CD4-positive, alpha-beta T cell treated with Interleukin-12 subunit alpha and Interleukin-12 subunit beta, for 1 hour (primary cell): ENCODE measurements at regions not wholly inside any gene's neighbourhood (a gene's known extent, or its start where the extent isn't known, plus 50 kb on each side); places are given as distances from the start of the nearest gene placed in this dataset.

ENCODE experiments used
- DNase-seq: peaks from one replicate; pipeline ENCODE4 v3.0.0-alpha.2; 2020

DNA sequence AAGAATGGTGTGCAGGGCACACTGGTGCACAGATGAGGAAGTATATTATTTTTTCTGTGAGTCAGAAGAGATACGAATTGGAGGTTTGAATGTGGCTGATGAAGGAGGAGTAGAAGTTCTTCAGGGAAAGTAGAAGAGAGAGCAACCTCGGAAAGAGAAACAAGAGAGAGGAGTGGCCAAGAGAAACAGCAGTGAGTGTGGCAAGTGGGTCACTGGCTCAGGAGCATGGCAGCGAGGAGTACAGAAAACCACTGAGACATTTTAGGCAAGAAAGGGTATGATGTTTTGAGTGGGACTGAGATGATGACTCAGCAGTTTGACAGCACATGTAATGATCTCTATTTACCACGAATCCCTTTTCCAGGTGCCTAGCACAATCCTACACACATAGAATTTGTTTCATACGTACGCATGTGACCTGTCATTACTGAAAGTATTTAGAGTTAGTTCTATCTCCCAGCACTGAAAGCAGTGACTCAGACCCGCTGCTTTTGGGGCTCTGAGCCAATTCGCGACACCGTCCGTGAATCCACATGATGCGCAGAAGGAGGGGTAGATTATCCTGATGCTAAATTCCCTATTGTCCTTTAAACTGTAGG lies 915.4 kb downstream of the DCDC2C start:
- no peak for DNase-seq

DNA sequence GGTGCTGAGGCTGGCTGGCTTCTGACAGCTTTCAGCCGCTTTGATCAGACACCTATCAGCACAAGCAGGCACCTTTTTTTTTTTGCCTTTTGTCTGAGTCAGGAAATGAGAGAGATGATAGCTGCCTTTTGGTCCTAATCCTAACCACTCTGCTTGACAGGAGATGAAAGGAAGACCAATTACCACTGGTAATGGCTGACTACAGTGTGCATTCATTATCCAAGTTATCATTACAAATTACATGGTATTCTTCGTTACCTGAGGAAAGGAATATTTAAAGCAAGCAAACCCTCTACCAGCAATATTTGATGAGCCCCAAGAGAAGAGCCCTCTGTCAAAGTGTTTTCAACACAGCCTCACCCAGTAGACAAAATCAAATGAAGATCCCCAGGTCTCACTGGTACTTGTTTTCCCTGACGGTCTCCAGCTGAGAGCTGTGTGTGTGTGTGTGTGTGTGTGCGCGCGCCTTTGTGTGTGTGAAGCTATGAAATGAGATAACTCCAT lies 925.7 kb downstream of the DCDC2C start:
- DNase-seq, result no peak

DNA sequence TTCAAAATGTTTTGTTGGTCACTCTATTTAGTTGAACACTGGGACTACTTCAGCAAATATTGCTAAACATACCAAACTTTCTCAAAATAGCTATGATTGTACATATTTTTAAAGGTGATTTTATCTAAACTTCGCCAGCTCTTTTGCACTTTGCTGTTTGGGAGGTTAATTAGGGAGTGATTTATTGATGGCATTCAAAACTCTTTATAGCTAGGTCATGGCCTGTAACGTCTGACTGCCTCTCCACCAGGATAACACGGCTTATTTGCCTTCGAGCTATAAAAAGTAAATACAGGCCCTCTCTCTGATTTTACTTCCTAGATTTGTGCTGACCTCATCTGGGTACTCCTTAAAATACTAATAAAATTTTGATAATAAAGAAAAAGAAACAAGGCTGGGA lies 931.9 kb downstream of the DCDC2C start:
- no peak for DNase-seq

DNA sequence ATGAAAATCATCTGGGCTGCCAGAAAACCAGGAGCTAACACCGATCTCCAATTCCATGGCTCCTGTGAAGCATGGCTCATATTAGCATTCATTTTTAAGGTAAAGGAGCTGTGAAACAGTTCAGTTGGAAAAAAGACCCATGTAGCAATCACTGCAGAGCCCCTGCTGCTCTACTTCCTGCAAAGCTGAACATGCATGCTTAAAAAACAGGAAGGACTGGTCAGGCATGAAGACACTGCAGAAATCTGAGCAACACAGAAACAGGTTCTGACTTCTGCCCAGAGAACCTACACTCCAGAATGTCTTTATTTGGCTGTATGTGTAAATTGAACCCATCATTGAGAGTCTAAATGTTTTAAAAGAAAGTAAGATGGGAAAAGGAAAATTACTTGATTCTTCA lies 950.6 kb downstream of the DCDC2C start:
- no peak for DNase-seq

DNA sequence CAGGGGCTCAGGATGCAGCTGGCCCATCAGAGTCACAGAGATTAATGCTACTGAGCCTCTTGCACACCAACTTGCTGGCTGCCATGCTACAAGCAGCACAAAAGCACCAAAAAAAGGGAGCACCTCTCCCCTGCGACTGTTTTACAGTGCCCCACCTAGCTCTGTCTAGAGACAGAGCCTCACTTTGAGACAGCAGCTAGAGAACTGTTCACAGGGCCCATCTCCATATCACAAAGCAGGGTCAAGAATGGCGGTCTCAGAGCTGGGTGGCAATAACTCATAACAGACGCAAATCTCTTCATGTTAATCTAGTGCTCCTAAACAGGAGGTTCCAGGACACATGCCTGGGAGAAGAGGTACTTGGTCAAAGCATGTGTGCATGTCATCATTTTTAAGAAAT lies 953.0 kb downstream of the DCDC2C start:
- DNase-seq, result no peak

DNA sequence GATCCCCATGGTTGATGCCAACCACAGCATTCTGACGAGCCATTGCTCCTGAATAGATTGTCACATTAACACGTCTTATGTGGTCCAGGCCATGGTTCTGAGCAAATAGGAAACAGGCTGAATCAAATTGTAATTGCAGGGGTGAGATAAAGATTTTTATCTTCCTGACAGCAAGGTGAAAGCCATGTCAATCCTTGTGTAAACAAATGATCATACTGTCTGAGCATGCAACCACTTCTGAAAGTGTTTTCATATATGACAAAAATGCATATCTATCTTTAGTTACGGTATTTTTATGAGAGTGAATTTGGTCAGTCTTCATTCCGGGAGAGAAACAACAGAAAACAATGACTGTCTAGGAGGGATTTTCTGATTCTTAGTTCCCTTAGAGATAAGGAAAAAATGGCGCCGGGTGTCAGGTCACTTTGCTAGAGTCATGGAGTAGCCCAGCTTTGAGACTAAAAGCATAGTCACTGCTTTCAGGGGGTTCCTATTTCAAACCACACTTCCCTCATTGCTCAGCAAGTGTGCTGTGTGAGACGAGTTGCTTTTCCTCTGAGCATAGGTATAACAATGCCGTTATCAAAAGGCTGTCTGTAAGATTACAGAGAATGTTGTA lies 958.9 kb downstream of the DCDC2C start:
- no peak for DNase-seq

DNA sequence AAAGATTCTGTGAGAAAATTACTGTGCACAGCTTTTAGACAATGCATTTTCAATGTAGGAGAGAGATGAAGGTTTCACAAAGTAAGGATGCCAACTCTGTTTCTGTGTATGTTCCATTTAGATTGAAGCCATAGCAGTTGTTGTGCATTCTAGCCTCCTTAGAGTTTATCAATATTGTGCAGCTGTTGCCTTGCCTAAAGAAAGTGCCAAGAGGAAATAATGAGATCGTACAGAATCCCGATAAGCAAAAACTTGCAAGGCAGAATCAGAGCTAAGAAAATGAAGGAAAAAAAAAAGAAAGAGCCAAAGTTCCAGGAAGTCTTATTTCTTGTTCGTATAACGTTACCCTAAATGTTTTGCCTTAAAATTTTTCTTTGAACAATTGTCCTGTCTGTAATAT lies 965.0 kb downstream of the DCDC2C start:
- DNase-seq, result no peak

DNA sequence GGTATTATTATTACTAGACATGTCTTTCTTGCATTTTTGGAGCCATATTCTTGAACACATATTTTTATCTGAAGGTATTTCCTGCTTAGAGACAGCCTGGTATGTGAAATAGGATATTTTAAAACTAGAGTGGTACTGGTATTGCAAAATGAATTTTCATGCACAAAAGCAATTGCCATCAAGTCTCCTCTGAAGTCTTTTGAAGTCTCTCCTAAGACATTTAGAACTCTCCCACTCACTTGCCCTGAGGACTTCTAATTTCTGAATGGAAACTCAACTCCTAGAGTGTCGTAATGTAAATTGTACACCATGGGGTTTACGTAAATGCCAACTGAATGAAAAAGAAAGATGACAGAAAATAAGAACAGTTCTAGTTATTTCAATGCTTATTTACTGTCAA lies 967.0 kb downstream of the DCDC2C start:
- DNase-seq, result no peak

DNA sequence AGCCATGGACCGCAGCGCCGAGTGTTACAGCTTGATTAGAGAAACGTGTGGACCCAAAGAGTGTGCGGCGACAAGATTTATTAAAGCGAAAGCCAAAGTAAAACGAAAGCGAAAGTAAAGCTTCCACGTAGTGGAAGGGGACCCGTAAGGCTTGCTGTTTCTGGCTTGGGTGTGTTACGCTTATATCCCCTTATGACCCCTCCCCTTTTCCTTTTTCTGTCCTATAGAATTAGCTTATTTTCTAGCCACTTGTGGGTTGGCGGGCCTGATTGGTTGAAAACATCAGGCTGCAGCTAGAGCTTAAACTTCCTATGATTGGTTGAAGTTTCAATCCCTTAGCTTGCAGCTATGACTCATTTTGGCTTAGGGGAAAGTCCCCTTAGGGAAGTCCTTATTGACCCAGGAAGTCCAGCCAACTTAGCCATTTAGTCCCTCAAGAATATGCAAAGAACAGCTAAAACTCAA lies 969.7 kb downstream of the DCDC2C start:
- peak; percentile 4 for DNase-seq

DNA sequence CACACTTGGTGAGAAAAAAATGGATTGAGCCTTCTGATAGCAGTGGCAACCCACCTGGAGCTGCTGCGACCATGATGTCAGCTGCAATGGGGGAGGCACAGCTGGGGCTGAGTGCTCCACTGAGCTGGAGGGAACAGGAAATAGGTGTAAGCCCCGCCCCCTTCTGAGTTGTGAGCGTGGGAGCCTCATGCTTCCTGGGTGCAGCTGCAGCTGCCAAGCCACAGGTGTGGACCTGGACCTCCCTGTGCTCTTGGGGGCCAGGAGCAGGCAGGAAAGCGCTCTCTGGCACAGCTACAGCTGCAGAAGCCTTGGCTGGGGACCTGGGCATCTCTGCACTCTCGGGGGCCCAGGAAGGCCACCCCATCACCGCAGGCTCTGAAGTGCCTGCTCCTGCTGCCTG lies 970.6 kb downstream of the DCDC2C start:
- DNase-seq, result peak; percentile 4

DNA sequence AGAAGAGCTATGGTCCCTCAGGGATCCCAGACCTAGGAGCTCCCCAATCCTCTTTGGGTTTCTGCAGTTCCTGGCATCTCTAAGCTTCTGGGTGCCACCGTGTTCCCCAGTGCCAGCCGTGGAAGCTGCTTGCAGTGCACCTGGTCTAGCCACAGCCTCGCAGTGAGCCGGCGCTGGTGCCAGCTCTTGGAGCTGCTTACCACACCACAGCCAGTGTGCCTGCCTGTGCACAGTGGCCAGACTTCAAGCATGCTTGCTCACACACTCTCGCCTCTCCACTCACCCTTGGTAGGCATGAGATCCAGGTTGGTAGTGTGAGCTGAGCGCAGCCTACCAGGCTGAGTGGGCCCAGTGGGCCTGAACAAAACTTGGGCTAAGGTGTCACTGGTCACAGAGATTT lies 971.9 kb downstream of the DCDC2C start:
- DNase-seq, result no peak

DNA sequence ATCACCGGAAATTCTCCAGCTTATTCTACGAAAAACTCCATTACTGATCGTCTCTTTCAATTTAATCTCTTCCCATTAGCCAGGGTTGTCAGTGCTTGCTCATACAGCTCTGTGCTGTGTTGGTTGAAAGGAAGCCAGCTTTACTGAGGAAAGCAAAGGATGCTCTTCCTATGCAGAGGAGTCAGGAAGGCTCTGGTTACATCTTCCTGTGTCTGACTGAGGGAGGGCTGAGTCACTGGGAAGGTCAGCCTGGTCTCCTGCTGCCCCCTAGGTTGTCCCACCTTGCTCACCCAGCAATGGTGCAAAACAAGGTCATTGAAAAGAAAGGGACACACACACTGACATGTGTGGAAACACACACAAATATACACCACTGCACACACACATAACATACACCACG lies 975.6 kb downstream of the DCDC2C start:
- no peak for DNase-seq

DNA sequence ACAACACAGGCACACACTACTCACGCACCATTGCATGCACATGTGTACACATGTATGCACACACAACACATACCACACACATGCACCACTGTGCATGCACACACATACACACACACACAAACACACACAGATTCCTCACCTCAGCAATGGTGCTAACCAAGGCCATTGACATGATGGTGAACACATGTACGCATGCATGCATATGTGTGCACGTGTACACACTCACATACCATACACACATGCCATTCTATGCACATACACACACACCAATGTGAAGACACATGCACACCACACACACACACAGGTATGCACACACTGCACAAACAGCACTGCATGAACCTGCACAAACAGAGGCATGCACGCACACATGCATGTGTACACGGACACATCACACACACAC lies 976.0 kb downstream of the DCDC2C start:
- DNase-seq, result no peak

DNA sequence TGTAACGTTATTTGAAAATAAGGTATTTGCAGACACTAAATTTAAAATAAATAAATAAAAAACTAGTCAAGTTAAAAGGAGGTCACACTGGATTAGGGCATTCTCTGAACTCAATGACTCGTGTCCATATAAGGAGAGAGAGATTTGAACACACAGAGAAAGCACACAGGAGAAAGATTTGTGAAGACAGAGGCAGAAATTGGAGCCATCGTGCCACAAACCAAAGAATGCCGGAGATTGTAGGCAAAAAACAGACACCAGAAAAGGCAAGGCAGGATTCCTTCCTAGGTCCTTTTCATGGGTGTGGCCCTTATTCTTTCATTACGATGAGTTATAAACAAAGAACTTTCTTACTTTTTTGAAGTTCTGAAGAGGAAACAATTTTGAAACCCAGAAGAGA lies 981.5 kb downstream of the DCDC2C start:
- no peak for DNase-seq

DNA sequence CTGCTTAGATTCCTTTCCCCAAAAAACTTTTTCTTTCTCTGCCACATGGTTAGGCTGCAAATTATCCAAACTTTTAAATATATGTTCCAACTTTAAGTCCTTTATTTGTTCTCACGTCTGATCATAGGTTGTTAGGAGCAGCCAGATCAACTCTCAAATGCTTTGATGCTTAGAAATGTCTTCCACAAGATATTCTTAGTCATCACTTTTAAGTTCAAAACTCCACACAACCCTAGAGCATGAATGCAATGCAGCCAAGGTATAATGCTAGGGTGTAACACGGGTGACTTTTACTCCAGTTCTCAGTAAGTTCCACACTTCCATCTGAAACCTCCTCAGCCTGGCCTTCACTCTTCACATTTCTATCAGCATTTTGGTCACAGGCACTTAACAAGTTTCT lies 987.5 kb downstream of the DCDC2C start:
- no peak for DNase-seq

DNA sequence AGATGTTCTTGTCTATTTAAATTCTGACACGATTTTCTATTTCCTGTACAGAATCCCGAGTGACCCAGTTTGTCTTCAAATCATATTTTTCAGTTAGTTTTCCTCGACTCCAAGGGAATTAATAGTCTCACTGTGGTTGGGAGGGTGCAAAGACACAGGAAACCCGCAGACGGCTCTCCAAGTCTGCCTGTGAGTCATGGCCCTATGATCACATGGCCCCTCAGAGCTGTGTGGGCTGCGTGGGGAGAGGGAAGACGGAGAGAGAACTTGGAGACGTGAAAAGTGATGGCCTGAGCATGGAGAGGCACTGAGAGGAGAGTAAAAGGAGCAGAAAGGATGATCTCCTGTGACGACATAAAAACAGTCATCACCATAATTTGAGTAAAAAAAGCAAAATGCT lies 989.9 kb downstream of the DCDC2C start:
- DNase-seq, result no peak

DNA sequence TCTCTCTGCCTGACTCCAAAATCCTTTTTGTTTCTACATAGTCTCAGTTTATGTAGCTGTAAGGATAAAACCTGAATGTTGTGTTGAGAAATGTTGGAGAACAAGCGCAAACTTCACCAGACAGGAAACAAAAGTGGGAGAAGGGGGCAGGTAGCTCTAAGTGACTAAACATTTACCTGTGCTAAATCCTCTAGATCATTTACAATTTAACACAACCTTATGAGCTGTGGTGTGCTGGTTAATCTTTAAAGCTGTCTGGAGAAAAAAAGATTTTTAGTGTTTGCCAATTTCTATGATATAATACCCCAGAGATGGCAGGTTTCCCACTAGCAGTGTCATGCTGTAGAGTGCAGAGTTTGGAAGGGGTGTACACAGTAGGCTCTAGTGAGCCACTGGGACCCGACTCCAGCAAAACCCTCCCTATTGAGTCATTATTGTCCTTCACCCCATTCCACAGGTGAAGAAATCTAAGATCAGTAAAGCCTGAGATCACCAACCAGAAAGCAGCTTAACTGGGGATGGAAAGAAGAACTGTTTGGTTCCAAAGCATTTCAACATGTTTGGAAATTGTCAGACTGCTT lies 992.0 kb downstream of the DCDC2C start:
- DNase-seq, result no peak

DNA sequence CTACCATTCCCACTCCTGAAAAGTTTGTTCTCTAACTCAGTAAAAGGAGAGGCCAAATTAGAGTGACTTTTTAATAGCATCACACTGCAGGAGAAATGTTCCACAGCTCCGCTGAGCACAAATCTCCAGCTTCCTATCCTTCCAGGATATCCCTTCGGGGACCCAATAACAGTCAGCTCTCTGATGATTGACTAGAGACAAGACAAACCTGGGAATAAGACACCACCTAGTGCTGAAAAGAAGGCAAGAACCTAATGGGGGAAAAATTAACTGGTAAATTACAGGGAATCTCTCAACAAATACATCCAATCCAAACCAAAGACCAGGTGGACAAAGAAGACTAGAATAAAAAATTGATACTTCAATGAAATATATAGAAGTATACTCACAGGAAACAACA lies 977.1 kb upstream of the SOX11 start:
- DNase-seq, result no peak

DNA sequence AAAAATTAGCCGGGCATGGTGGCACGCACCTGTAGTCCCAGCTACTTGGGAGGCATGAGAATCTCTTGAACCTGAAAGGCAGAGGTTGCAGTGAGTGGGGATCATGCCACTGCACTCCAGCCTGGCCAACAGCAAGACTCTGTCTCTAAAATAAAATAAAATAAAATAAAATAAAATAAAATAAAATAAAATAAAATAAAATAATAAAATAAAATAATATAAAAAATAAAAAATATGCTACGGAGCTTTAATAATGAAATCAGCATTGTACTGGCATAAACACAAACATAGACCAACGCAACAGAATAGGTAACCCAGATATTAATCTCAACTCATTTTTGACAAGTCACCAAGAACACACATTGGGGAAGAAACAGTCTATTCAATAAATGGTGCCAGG lies 973.4 kb upstream of the SOX11 start:
- no peak for DNase-seq

DNA sequence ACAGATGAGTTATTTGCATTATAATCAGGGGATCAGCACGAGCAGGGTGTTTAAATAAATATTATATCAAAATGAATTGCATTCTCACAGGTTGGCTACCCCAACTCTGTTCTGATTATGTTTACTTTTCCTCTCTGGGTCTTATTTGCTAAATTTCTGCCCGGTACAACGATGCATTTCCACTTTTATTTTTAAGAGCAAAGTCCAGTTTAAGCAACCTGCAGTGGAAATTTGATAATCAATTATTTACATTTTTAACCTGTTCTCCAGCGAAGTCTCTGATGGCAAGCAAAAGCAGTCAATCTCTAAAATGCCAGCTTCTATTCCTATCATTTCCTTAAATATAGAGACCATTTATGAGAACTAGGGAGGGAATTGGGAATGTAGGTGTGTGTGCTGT lies 966.6 kb upstream of the SOX11 start:
- no peak for DNase-seq

DNA sequence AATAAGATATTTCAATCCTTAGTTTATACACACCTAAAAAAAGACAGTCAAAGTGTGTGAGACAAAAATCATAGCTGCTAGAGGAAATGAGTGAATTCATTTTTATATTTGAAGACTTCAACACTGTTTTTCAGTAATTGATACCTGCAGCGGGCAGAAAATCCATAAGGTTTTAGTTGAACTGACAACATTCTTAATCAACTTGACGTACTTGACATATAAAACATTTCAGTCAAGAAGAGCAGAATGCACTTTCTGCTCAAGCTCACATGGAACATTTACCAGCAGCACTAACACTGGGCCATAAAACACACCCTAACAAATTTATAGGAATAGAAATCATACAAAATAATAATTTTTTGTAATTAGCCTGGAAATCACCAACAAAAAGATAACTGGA lies 959.6 kb upstream of the SOX11 start:
- no peak for DNase-seq

DNA sequence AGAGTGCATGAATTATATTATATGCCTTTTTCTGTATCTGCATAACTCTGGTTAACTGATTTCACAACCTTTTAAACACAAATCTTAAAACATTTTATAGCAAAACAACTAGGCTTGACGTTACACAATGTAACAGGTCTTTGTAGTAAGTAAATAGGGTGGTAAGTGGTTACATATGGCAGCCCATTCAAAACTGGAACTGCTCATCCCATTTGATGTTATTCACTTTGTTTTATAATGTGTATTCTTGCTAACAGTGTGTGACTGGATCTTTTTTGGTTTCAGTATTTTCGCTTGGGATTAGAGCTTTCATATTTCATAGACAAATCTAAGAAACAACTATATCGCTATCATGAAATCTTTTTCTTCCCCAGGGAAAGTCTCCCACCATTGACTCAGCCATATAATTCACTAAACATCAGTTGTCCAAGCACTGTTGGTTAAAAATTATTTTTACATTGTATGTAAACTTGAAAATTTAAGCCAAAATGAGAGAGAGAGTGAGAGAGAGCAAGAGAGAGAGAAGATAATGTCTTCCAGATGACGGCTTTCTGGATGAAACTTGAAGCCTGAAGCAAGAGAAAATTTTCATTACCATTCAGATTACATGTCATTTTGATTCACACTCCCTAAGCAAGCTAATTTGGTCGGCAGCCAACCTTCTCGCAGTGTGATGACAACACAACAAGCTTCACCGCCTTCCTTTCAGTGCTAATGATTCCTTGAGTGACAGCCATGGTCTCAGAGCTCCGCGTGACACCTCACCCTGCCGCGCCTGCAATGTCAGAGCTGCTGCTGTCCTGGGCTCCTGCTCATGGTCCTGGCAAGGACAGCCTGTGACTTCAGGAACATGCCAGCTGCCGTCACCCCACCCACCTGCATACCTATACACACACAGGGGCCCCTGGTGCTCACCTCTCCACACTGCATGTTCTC lies 946.9 kb upstream of the SOX11 start:
- no peak for DNase-seq

DNA sequence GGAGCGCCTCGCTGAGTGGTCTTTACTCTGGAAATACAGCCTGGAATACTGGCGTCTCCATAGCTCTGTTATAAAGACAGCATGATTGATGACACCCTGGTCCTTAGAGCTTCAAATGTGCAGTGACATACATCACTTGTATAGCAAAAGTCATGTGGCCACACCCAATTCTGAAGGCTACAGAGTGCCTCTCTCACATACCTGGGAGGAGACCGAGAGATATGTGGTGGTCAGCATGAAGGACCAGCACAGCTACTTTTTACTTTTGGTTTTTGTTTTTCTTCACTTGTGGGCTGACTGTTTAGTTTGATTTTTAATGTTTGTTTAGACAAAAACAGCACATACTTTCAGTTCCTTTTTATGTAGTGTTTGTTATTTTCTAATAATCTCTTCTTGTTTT lies 938.5 kb upstream of the SOX11 start:
- no peak for DNase-seq

DNA sequence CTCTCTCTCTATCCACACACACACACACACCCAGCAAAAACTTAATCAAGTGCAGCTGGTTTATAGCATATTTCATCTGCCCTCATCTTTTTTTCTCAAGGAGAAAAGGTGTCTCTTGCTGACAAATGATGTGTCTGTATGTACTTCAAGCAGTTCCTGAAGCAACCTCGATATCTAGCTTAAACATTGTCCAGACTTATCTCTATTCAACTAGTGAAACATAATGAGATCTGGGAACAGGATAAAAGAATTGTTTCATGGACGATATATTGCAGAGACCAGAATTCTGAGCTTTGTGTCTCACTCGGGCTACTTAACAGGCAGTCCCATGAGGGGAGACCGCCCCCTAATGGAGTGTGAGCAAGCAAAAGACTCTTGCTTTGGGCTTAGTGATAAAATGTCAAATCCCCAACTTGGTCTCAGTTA lies 929.2 kb upstream of the SOX11 start:
- no peak for DNase-seq
